ENCODE measurements at regions not wholly inside any gene's neighbourhood (a gene's known extent, or its start where the extent isn't known, plus 50 kb on each side); places are given as distances from the start of the nearest gene placed in this dataset.
A peak's percentile ranks its signal among the peaks of the same experiment; 100 is the strongest.
"Not testable (repeated sequence)": the region's sequence is repeated elsewhere in the genome, so short reads cannot be mapped to it uniquely, and the experiment has no call there.

GRCh38 chr9:103068753-103069152 is 73.6 kb downstream of the CYLC2 start:
- DNase-seq, result no peak

GRCh38 chr9:103078581-103078980 is 83.4 kb downstream of the CYLC2 start:
- DNase-seq, result no peak

- DNase-seq, result no peak
Measured at GRCh38 chr9:103082494-103082893, 87.4 kb downstream of the CYLC2 start.

- no peak for DNase-seq
Measured at GRCh38 chr9:103089357-103089756, 94.2 kb downstream of the CYLC2 start.

- no peak for DNase-seq
Measured at GRCh38 chr9:103104101-103104500, 109.0 kb downstream of the CYLC2 start.

- no peak for DNase-seq
Measured at GRCh38 chr9:103116246-103116645, 121.1 kb downstream of the CYLC2 start.

GRCh38 chr9:103126494-103126893 is 131.4 kb downstream of the CYLC2 start:
- DNase-seq, result no peak

- DNase-seq, result no peak
Measured at GRCh38 chr9:103139891-103140290, 144.8 kb downstream of the CYLC2 start.

- DNase-seq, result no peak
Measured at GRCh38 chr9:103152473-103152872, 157.3 kb downstream of the CYLC2 start.

GRCh38 chr9:103167530-103167929 is 172.4 kb downstream of the CYLC2 start:
- no peak for DNase-seq

- no peak for DNase-seq
Measured at GRCh38 chr9:103168254-103168653, 173.1 kb downstream of the CYLC2 start.

GRCh38 chr9:103169798-103170197 is 174.7 kb downstream of the CYLC2 start:
- DNase-seq, result no peak

- peak; percentile 10 for DNase-seq
Measured at GRCh38 chr9:103183701-103184171, 188.6 kb downstream of the CYLC2 start.

GRCh38 chr9:103186959-103187358 is 191.8 kb downstream of the CYLC2 start:
- DNase-seq, result no peak

- no peak for DNase-seq
Measured at GRCh38 chr9:103188781-103189350, 193.7 kb downstream of the CYLC2 start.

- no peak for DNase-seq
Measured at GRCh38 chr9:103193992-103194391, 198.9 kb downstream of the CYLC2 start.

- DNase-seq, result no peak
Measured at GRCh38 chr9:103203172-103203571, 208.0 kb downstream of the CYLC2 start.

- not testable (repeated sequence) for DNase-seq
Measured at GRCh38 chr9:103205881-103206585, 210.9 kb downstream of the CYLC2 start.

- DNase-seq, result no peak
Measured at GRCh38 chr9:103210607-103211006, 215.5 kb downstream of the CYLC2 start.

- DNase-seq, result no peak
Measured at GRCh38 chr9:103215197-103215596, 220.1 kb downstream of the CYLC2 start.

GRCh38 chr9:103225702-103226646 is 230.8 kb downstream of the CYLC2 start:
- no peak for DNase-seq

- no peak for DNase-seq
Measured at GRCh38 chr9:103226647-103227013, 231.5 kb downstream of the CYLC2 start.

- not testable (repeated sequence) for DNase-seq
Measured at GRCh38 chr9:103237571-103238109, 242.5 kb downstream of the CYLC2 start.
